K562 (cell line): ENCODE measurements at regions not wholly inside any gene's neighbourhood (a gene's known extent, or its start where the extent isn't known, plus 50 kb on each side); places are given as distances from the start of the nearest gene placed in this dataset.

Source experiments
- ATAC-seq: fragments of 200-7000 bp; cut with Tn5 transposase; 3 replicates; pipeline ENCODE4 v1.9.1; 2020; ENCODE audit warnings: moderate library complexity
- BruUV-seq: library from RNA; stranded (reverse); fragments of 400-500 nt; replicated peaks from 2 replicates; lab custom pipeline; 2021; lab: Mats Ljungman, UMichigan
- CTCF ChIA-PET: fragments of 300-600 bp; formaldehyde crosslinking; extraction: SDS; loops from one replicate; lab custom pipeline; 2021; ENCODE audit warnings: low intra/inter-chr PET ratio; lab: Yijun Ruan, JAX
- POLR2A ChIA-PET: fragments of 300-600, 350-650 bp; sonication (Branson Sonifier 250); formaldehyde crosslinking; extraction: SDS; loops from one replicate; lab custom pipeline; 2021; ENCODE audit warnings: antibody characterized with exemption, inconsistent platforms; lab: Yijun Ruan, JAX
- DNase-seq, 4 experiments: peaks; one replicate each; pipeline versions ENCODE4 v3.0.0 to v3.0.0-alpha.2; 2011 to 2018; ENCODE audit warnings: low spot score in 3 of 4, mixed read lengths in 3 of 4; ENCODE audit errors: extremely low read depth in 1 of 4
- FAIRE-seq: peaks from 2 replicates; lab custom pipeline; 2011; peaks lifted over from hg19 to GRCh38; lab: Jason Lieb, UNC
- H2AFZ ChIP-seq: 2 replicates; pipeline ENCODE4 v1.6.0; 2011; ENCODE audit warnings: low read depth, low read length, control low read depth, inconsistent platforms
- H3K27ac ChIP-seq: fragments of 200-600 bp; 3 replicates; pipeline ENCODE4 v1.8.0; 2011; ENCODE audit warnings: low read depth, mild to moderate bottlenecking, control low read depth, inconsistent platforms, low read length, moderate library complexity, mixed read lengths; ENCODE audit errors: extremely low read depth
- H3K27me3 ChIP-seq, 2 experiments: fragments of 300-600 bp in 1 of 2; 2 replicates in 1 of 2; 3 replicates in 1 of 2; pipeline versions ENCODE4 v1.6.0 to v1.8.0; 2011; ENCODE audit warnings: inconsistent platforms in 2 of 2, low read length in 2 of 2, mild to moderate bottlenecking in 1 of 2, mixed read lengths in 1 of 2, moderate library complexity in 1 of 2; ENCODE audit not compliant: control insufficient read depth in 2 of 2, insufficient read depth in 2 of 2
- H3K36me3 ChIP-seq: fragments of 300-600 bp; 3 replicates; pipeline ENCODE4 v1.8.0; 2011; ENCODE audit warnings: mild to moderate bottlenecking, low read length, inconsistent platforms; ENCODE audit not compliant: control insufficient read depth, insufficient read depth
- H3K4me1 ChIP-seq, 2 experiments: fragments of 200-600 bp in 1 of 2; replicated peaks in 1 of 2; 2 replicates in 1 of 2; 3 replicates in 1 of 2; pipeline versions ENCODE4 v1.5.1 to v1.8.0; 2011; ENCODE audit warnings: inconsistent platforms in 2 of 2, low read length in 2 of 2, mild to moderate bottlenecking in 1 of 2, mixed read lengths in 1 of 2, moderate library complexity in 1 of 2; ENCODE audit not compliant: control insufficient read depth in 2 of 2, insufficient read depth in 2 of 2
- H3K4me2 ChIP-seq: 2 replicates; pipeline ENCODE4 v1.6.1; 2011; ENCODE audit warnings: low read length, control low read depth, inconsistent platforms, mixed read lengths; ENCODE audit not compliant: insufficient read depth
- H3K4me3 ChIP-seq: fragments of 200-600 bp; sonication (generic), shearing (Covaris generic); 2 replicates; pipeline ENCODE4 v1.5.1; 2016; ENCODE audit warnings: control low read depth, inconsistent platforms
- H3K79me2 ChIP-seq: fragments of 200-600 bp; 3 replicates; pipeline ENCODE4 v1.8.0; 2011; ENCODE audit warnings: low read length, inconsistent platforms; ENCODE audit not compliant: control insufficient read depth, insufficient read depth
- H3K9ac ChIP-seq, 2 experiments: 2 replicates each; pipeline versions ENCODE4 v1.6.0 to v1.6.1; 2011; ENCODE audit warnings: low read depth in 2 of 2, low read length in 2 of 2, control low read depth in 1 of 2, inconsistent platforms in 1 of 2, mild to moderate bottlenecking in 1 of 2, mixed read lengths in 1 of 2; ENCODE audit not compliant: insufficient read depth in 1 of 2
- H3K9me1 ChIP-seq: one replicate; pipeline ENCODE4 v1.6.0; 2011; ENCODE audit warnings: inconsistent platforms, mild to moderate bottlenecking, low read length, moderate library complexity; ENCODE audit not compliant: control insufficient read depth, insufficient read depth
- H3K9me3 ChIP-seq: replicated peaks from 2 replicates; pipeline ENCODE4 v1.5.1; 2011; ENCODE audit warnings: low read depth, low read length, inconsistent platforms; ENCODE audit not compliant: control insufficient read depth, insufficient read depth
- H4K20me1 ChIP-seq: replicated peaks from 2 replicates; pipeline ENCODE4 v1.6.1; 2011; ENCODE audit warnings: low read length, inconsistent platforms, mixed read lengths; ENCODE audit not compliant: control insufficient read depth, insufficient read depth
- CAMTA2 ChIP-seq: fragments of 250-450 bp; sonication (Bioruptor Pico); conservative IDR thresholded peaks from 2 replicates; pipeline ENCODE4 v1.5.1; 2022
- CBX1 ChIP-seq: sonication (generic); IDR thresholded peaks from 2 replicates; pipeline ENCODE4 v1.6.1; 2016; ENCODE audit warnings: antibody characterized with exemption, low read depth, mild to moderate bottlenecking
- HLTF ChIP-seq: fragments of 450-650 bp; IDR thresholded peaks from 2 replicates; pipeline ENCODE4 v1.6.1; 2016
- KDM2B ChIP-seq: fragments of 250-450 bp; sonication (Bioruptor Pico); IDR thresholded peaks from 2 replicates; pipeline ENCODE4 v1.8.0; 2021; ENCODE audit warnings: mild to moderate bottlenecking, moderate library complexity
- LARP7 ChIP-seq: fragments of 450-650 bp; IDR thresholded peaks from 2 replicates; pipeline ENCODE4 v1.6.1; 2016
- NFATC3 ChIP-seq: fragments of 450-650 bp; IDR thresholded peaks from 2 replicates; pipeline ENCODE4 v1.6.1; 2017; ENCODE audit warnings: mild to moderate bottlenecking
- POLR2G ChIP-seq: fragments of 200-400 bp; formaldehyde crosslinking; IDR thresholded peaks from 2 replicates; pipeline ENCODE4 v1.6.1; 2017; ENCODE audit warnings: low read depth, mild to moderate bottlenecking, antibody characterized with exemption, low read length, moderate library complexity
- ZNF444 ChIP-seq: fragments of 250-450 bp; sonication (Bioruptor Pico); IDR thresholded peaks from 2 replicates; pipeline ENCODE4 v1.4.0; 2020; ENCODE audit warnings: mild to moderate bottlenecking, moderate library complexity
- ZNF561 ChIP-seq: fragments of 450-650 bp; formaldehyde crosslinking; conservative IDR thresholded peaks from 2 replicates; pipeline ENCODE4 v1.4.0; 2020; ENCODE audit warnings: mild to moderate bottlenecking, moderate library complexity
- WGBS: fragments of 100-300 bp; shearing (Covaris generic); methylation state at CpG from one replicate; pipeline ENCODE4 v1.1.6; 2016; ENCODE audit warnings: low coverage, mixed read lengths; ENCODE audit not compliant: insufficient coverage; ENCODE audit errors: missing lambda C conversion rate; 5-methylcytosine and 5-hydroxymethylcytosine counted together
- in situ Hi-C: fragments of 300-500 bp; cut with MboI; formaldehyde crosslinking; loops from 4 replicates; pipeline ENCODE4 v1.15.0; 2018; ENCODE audit warnings: inconsistent platforms, mixed read lengths
- intact Hi-C: fragments of 100-400 bp; cut with micrococcal nuclease; formaldehyde crosslinking; loops from 2 replicates; pipeline ENCODE4 v1.14.2; 2022

DNA sequence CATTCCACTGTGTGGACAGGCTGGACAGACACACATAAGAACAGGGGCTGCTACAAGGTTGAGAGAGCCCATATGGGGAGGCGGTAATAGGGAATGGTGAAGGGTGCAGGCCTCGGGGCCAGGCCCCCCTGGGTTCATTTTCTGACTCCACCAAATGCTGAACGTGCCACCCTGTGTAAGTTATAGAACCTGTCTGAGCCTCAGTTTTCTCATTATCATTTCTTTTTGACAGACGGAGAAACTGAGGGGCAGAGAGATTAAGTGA is 569.5 kb downstream of the PTPRU start:
- Histone ChIP-seq H3K9me3 (no peaks in the 10 kb centered on the region), H3K4me2 (no peak overlapping the region), H4K20me1 (no peaks in the 10 kb centered on the region), H3K4me3 (no peak overlapping the region), H3K27me3 (peaks cover 0 to 44% of the 10 kb centered on the region in 2 experiments; a peak in 3 of 5 replicates), H3K9me1 (no peaks in the 10 kb centered on the region), H3K4me1 (no peaks in the 10 kb centered on the region; a peak in 2 of 5 replicates), H3K27ac (no peak overlapping the region), H3K79me2 (no peaks in the 10 kb centered on the region), H3K36me3 (no peaks in the 10 kb centered on the region), H3K9ac (no peak overlapping the region), H2AFZ (no peak overlapping the region)
- CTCF ChIA-PET, result no interaction called here
- WGBS, result 0% methylated on average over 4 of the region's 4 CpGs
- FAIRE-seq (no peak), DNase-seq (no peak), ATAC-seq (no peak)
- POLR2A ChIA-PET, result no interaction called here
- intact Hi-C loops, result no loop called here
- no TSS peak for BruUV-seq
- in situ Hi-C loops, result loop anchor here (25.0 kb wide), 1 partner anchor 1369 kb away; no protein-coding TSS in a partner anchor
- no peak for TF ChIP-seq CAMTA2
- TF ChIP-seq POLR2G, result no peak
- no peak for TF ChIP-seq KDM2B (CRISPR knock-in tag)
- no peak for TF ChIP-seq ZNF444 (CRISPR knock-in tag)
- no peak for TF ChIP-seq NFATC3
- TF ChIP-seq HLTF, result no peak
- TF ChIP-seq ZNF561 (CRISPR knock-in tag), result no peak
- TF ChIP-seq LARP7, result no peak
- no peak for TF ChIP-seq CBX1
